K562 (cell line): ENCODE measurements at regions not wholly inside any gene's neighbourhood (a gene's known extent, or its start where the extent isn't known, plus 50 kb on each side); places are given as distances from the start of the nearest gene placed in this dataset.

Source experiments
- ATAC-seq: fragments of 200-7000 bp; cut with Tn5 transposase; 3 replicates; pipeline ENCODE4 v1.9.1; 2020; ENCODE audit warnings: moderate library complexity
- BruUV-seq: library from RNA; stranded (reverse); fragments of 400-500 nt; replicated peaks from 2 replicates; lab custom pipeline; 2021; lab: Mats Ljungman, UMichigan
- CTCF ChIA-PET: fragments of 300-600 bp; formaldehyde crosslinking; extraction: SDS; loops from one replicate; lab custom pipeline; 2021; ENCODE audit warnings: low intra/inter-chr PET ratio; lab: Yijun Ruan, JAX
- POLR2A ChIA-PET: fragments of 300-600, 350-650 bp; sonication (Branson Sonifier 250); formaldehyde crosslinking; extraction: SDS; loops from one replicate; lab custom pipeline; 2021; ENCODE audit warnings: antibody characterized with exemption, inconsistent platforms; lab: Yijun Ruan, JAX
- DNase-seq, 4 experiments: peaks; one replicate each; pipeline versions ENCODE4 v3.0.0 to v3.0.0-alpha.2; 2011 to 2018; ENCODE audit warnings: low spot score in 3 of 4, mixed read lengths in 3 of 4; ENCODE audit errors: extremely low read depth in 1 of 4
- FAIRE-seq: peaks from 2 replicates; lab custom pipeline; 2011; peaks lifted over from hg19 to GRCh38; lab: Jason Lieb, UNC
- H2AFZ ChIP-seq: 2 replicates; pipeline ENCODE4 v1.6.0; 2011; ENCODE audit warnings: low read depth, low read length, control low read depth, inconsistent platforms
- H3K27ac ChIP-seq: fragments of 200-600 bp; 3 replicates; pipeline ENCODE4 v1.8.0; 2011; ENCODE audit warnings: low read depth, mild to moderate bottlenecking, control low read depth, inconsistent platforms, low read length, moderate library complexity, mixed read lengths; ENCODE audit errors: extremely low read depth
- H3K27me3 ChIP-seq, 2 experiments: fragments of 300-600 bp in 1 of 2; 2 replicates in 1 of 2; 3 replicates in 1 of 2; pipeline versions ENCODE4 v1.6.0 to v1.8.0; 2011; ENCODE audit warnings: inconsistent platforms in 2 of 2, low read length in 2 of 2, mild to moderate bottlenecking in 1 of 2, mixed read lengths in 1 of 2, moderate library complexity in 1 of 2; ENCODE audit not compliant: control insufficient read depth in 2 of 2, insufficient read depth in 2 of 2
- H3K36me3 ChIP-seq: fragments of 300-600 bp; 3 replicates; pipeline ENCODE4 v1.8.0; 2011; ENCODE audit warnings: mild to moderate bottlenecking, low read length, inconsistent platforms; ENCODE audit not compliant: control insufficient read depth, insufficient read depth
- H3K4me1 ChIP-seq, 2 experiments: fragments of 200-600 bp in 1 of 2; replicated peaks in 1 of 2; 2 replicates in 1 of 2; 3 replicates in 1 of 2; pipeline versions ENCODE4 v1.5.1 to v1.8.0; 2011; ENCODE audit warnings: inconsistent platforms in 2 of 2, low read length in 2 of 2, mild to moderate bottlenecking in 1 of 2, mixed read lengths in 1 of 2, moderate library complexity in 1 of 2; ENCODE audit not compliant: control insufficient read depth in 2 of 2, insufficient read depth in 2 of 2
- H3K4me2 ChIP-seq: 2 replicates; pipeline ENCODE4 v1.6.1; 2011; ENCODE audit warnings: low read length, control low read depth, inconsistent platforms, mixed read lengths; ENCODE audit not compliant: insufficient read depth
- H3K4me3 ChIP-seq: fragments of 200-600 bp; sonication (generic), shearing (Covaris generic); 2 replicates; pipeline ENCODE4 v1.5.1; 2016; ENCODE audit warnings: control low read depth, inconsistent platforms
- H3K79me2 ChIP-seq: fragments of 200-600 bp; 3 replicates; pipeline ENCODE4 v1.8.0; 2011; ENCODE audit warnings: low read length, inconsistent platforms; ENCODE audit not compliant: control insufficient read depth, insufficient read depth
- H3K9ac ChIP-seq, 2 experiments: 2 replicates each; pipeline versions ENCODE4 v1.6.0 to v1.6.1; 2011; ENCODE audit warnings: low read depth in 2 of 2, low read length in 2 of 2, control low read depth in 1 of 2, inconsistent platforms in 1 of 2, mild to moderate bottlenecking in 1 of 2, mixed read lengths in 1 of 2; ENCODE audit not compliant: insufficient read depth in 1 of 2
- H3K9me1 ChIP-seq: one replicate; pipeline ENCODE4 v1.6.0; 2011; ENCODE audit warnings: inconsistent platforms, mild to moderate bottlenecking, low read length, moderate library complexity; ENCODE audit not compliant: control insufficient read depth, insufficient read depth
- H3K9me3 ChIP-seq: replicated peaks from 2 replicates; pipeline ENCODE4 v1.5.1; 2011; ENCODE audit warnings: low read depth, low read length, inconsistent platforms; ENCODE audit not compliant: control insufficient read depth, insufficient read depth
- H4K20me1 ChIP-seq: replicated peaks from 2 replicates; pipeline ENCODE4 v1.6.1; 2011; ENCODE audit warnings: low read length, inconsistent platforms, mixed read lengths; ENCODE audit not compliant: control insufficient read depth, insufficient read depth
- FOXK1 ChIP-seq: sonication (generic); formaldehyde crosslinking; IDR thresholded peaks from 2 replicates; pipeline ENCODE4 v1.8.0; 2022; ENCODE audit warnings: missing genetic modification reagents, mild to moderate bottlenecking, borderline replicate concordance
- GTF2F1 ChIP-seq: IDR thresholded peaks from 2 replicates; pipeline ENCODE4 v1.6.1; 2011; ENCODE audit warnings: low read depth, low read length, improper control_type of control experiment
- JUND ChIP-seq, 2 experiments: IDR thresholded peaks; 2 replicates in 1 of 2; 3 replicates in 1 of 2; pipeline ENCODE4 v1.6.1; 2011; ENCODE audit warnings: borderline replicate concordance in 2 of 2, low read depth in 2 of 2, low read length in 2 of 2, improper control_type of control experiment in 1 of 2, missing biosample characterization in 1 of 2, missing genetic modification characterization in 1 of 2, missing genetic modification reagents in 1 of 2
- MGA ChIP-seq: fragments of 450-650 bp; IDR thresholded peaks from 2 replicates; pipeline ENCODE4 v1.6.1; 2016; ENCODE audit warnings: mild to moderate bottlenecking, moderate library complexity
- MLX ChIP-seq, 2 experiments: fragments of 450-650 bp in 1 of 2; sonication (generic) in 1 of 2; formaldehyde crosslinking; conservative IDR thresholded peaks; 2 replicates each; pipeline versions ENCODE4 v1.4.0 to v1.8.1; 2020 to 2022; ENCODE audit warnings: mild to moderate bottlenecking in 1 of 2, missing genetic modification reagents in 1 of 2
- NFXL1 ChIP-seq: fragments of 450-650 bp; formaldehyde crosslinking; IDR thresholded peaks from 2 replicates; pipeline ENCODE4 v1.4.0; 2021; ENCODE audit warnings: mild to moderate bottlenecking
- RHOXF2B ChIP-seq: fragments of 250-450 bp; sonication (Bioruptor Pico); conservative IDR thresholded peaks from 2 replicates; pipeline ENCODE4 v1.5.1; 2021
- ZNF143 ChIP-seq: sonication (generic); formaldehyde crosslinking; IDR thresholded peaks from 2 replicates; pipeline ENCODE4 v1.9.0; 2022; ENCODE audit warnings: mild to moderate bottlenecking, missing genetic modification reagents
- ZNF224 ChIP-seq: sonication (generic); formaldehyde crosslinking; IDR thresholded peaks from 2 replicates; pipeline ENCODE4 v1.8.0; 2022; ENCODE audit warnings: mild to moderate bottlenecking, missing genetic modification reagents
- ZNF668 ChIP-seq: fragments of 250-450 bp; sonication (Bioruptor Pico); IDR thresholded peaks from 2 replicates; pipeline ENCODE4 v1.8.0; 2022; ENCODE audit warnings: mild to moderate bottlenecking, inconsistent platforms
- WGBS: fragments of 100-300 bp; shearing (Covaris generic); methylation state at CpG from one replicate; pipeline ENCODE4 v1.1.6; 2016; ENCODE audit warnings: low coverage, mixed read lengths; ENCODE audit not compliant: insufficient coverage; ENCODE audit errors: missing lambda C conversion rate; 5-methylcytosine and 5-hydroxymethylcytosine counted together
- in situ Hi-C: fragments of 300-500 bp; cut with MboI; formaldehyde crosslinking; loops from 4 replicates; pipeline ENCODE4 v1.15.0; 2018; ENCODE audit warnings: inconsistent platforms, mixed read lengths
- intact Hi-C: fragments of 100-400 bp; cut with micrococcal nuclease; formaldehyde crosslinking; loops from 2 replicates; pipeline ENCODE4 v1.14.2; 2022

- POLR2A ChIA-PET, result no interaction called here
- intact Hi-C loops, result no loop called here
- H3K9me3 ChIP-seq, result no peaks in the 10 kb centered on the region
- H3K27me3 ChIP-seq, result no peaks in the 10 kb centered on the region
- BruUV-seq, result no TSS peak
- no peak overlapping the region for H3K9ac ChIP-seq
- ATAC-seq (no peak), DNase-seq (no peak), FAIRE-seq (no peak)
- H4K20me1 ChIP-seq, result no peaks in the 10 kb centered on the region
- no peaks in the 10 kb centered on the region for H3K9me1 ChIP-seq
- no peak overlapping the region for H3K4me3 ChIP-seq
- no peak overlapping the region for H3K27ac ChIP-seq
- CTCF ChIA-PET, result no interaction called here
- H2AFZ ChIP-seq, result no peak overlapping the region
- H3K4me2 ChIP-seq, result no peak overlapping the region
- no peaks in the 10 kb centered on the region for H3K36me3 ChIP-seq
- no peaks in the 10 kb centered on the region for H3K79me2 ChIP-seq
- in situ Hi-C loops, result no loop called here
- 0% methylated on average over 2 of the region's 3 CpGs for WGBS
- H3K4me1 ChIP-seq, result no peaks in the 10 kb centered on the region
- TF ChIP-seq ZNF224 (CRISPR knock-in tag), result no peak
- no peak for TF ChIP-seq FOXK1
- TF ChIP-seq ZNF143 (CRISPR knock-in tag), result no peak
- no peak for TF ChIP-seq RHOXF2B
- no peak for TF ChIP-seq JUND (IDR thresholded peaks at IDR 0.05; ENCODE audit: borderline replicate concordance, low read depth, low read length)
- no peak for TF ChIP-seq JUND (tag; IDR thresholded peaks at IDR 0.05; ENCODE audit: borderline replicate concordance, low read depth, low read length)
- no peak for TF ChIP-seq ZNF668 (CRISPR knock-in tag)
- no peak for TF ChIP-seq MLX (CRISPR knock-in tag; conservative IDR thresholded peaks at IDR 0.05)
- TF ChIP-seq GTF2F1, result no peak
- no peak for TF ChIP-seq MGA
- no peak for TF ChIP-seq NFXL1 (CRISPR knock-in tag)
These were observed 463.7 kb upstream of the TLE4 start for GRCh38 chr9:79107911-79108676.
